HL-60 (cell line): ENCODE measurements at regions not wholly inside any gene's neighbourhood (a gene's known extent, or its start where the extent isn't known, plus 50 kb on each side); places are given as distances from the start of the nearest gene placed in this dataset.

Experiments
- CTCF ChIP-seq: IDR thresholded peaks from one replicate; pipeline ENCODE4 v1.5.1; 2011; ENCODE audit warnings: low read length, control low read depth, inconsistent platforms; ENCODE audit not compliant: insufficient read depth
- GABPA ChIP-seq: IDR thresholded peaks from 2 replicates; pipeline ENCODE4 v1.6.1; 2012; ENCODE audit warnings: low read depth
- POLR2AphosphoS5 ChIP-seq: IDR thresholded peaks from 2 replicates; pipeline ENCODE4 v1.6.1; 2012; ENCODE audit warnings: low read depth

GRCh38 chr2:236744716-236745115 lies 175.1 kb downstream of the ACKR3 start:
- TF ChIP-seq GABPA (no peak), CTCF (no peak), POLR2AphosphoS5 (no peak)
